Right ventricle myocardium superior (tissue), 1 donor: ENCODE measurements at regions not wholly inside any gene's neighbourhood (a gene's known extent, or its start where the extent isn't known, plus 50 kb on each side); places are given as distances from the start of the nearest gene placed in this dataset.

Experiments
- ATAC-seq: fragments of 200-7000 bp; cut with Tn5 transposase; one replicate; pipeline ENCODE4 v1.9.1; 2020; ENCODE audit warnings: mild to moderate bottlenecking; ENCODE audit not compliant: poor library complexity
- DNase-seq: peaks from one replicate; pipeline ENCODE4 v3.0.0-alpha.2; 2020
- intact Hi-C: fragments of 100-400 bp; cut with DNase I; formaldehyde crosslinking; loops from one replicate; pipeline ENCODE4 v1.11.2; 2022
- donor health status: DM: no; HTN: yes; CAD: no; lungs with severe emphysema.

DNA sequence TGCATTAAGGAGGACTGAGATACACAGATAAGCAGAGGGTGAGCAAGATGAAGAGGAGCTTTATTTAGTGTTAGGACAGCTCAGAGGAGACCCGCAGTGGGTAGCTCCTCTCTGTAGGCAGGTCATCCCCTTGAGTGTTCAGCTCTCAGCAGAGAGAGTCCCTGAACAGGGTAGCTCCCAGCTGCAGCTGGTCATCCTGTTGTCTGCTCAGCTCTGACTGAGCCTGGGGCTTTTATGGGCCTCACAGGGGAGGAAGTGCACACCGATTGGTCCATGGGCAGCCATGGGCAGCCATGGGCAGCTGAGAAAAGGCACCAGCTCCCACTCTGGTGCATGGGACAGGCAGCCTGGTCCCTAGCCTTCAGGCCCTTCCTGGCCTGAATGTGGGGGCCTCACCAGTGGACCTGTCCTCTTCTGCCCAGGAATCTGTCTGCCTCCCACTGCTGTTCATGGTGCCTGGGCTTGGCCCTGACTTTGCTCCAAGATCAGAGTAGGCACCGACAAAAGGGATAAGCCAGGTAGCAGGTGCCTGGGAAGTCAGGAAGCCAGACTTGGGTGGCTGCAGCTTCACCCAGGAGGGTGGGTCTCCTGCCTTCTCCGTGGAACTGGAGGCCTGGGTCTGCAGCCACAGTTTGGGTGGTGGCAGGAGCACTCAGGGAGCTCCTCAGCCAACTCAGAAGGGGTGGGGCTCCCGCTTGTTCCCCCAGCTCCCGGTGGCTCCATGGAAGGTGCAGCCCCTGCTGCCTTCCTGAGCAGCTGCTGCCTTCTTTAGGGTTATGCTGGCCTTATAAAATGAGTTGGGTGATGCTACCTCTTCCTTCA, 54.7 kb downstream of the MYEOV start:
- no peak for DNase-seq
- intact Hi-C loops, result no loop called here
- no peak for ATAC-seq

DNA sequence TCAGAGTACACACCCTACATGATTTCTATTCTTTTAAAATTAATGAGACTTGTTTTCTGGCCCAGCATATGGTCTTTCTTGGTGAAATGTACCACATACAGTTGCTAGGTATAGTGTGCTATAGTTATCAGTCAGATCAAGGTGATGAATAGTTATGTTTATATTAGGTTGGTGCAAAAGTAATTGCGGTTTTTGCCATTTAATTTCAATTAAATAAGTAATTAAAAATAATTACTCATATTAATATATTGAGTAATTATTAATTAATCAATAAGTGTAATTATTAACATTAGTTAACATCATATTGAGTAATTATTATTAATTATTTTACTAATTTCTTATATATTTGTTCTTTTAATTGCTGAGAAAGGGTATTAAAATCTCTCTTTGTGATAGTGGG, 56.1 kb downstream of the MYEOV start:
- intact Hi-C loops, result no loop called here
- DNase-seq, result no peak
- no peak for ATAC-seq

DNA sequence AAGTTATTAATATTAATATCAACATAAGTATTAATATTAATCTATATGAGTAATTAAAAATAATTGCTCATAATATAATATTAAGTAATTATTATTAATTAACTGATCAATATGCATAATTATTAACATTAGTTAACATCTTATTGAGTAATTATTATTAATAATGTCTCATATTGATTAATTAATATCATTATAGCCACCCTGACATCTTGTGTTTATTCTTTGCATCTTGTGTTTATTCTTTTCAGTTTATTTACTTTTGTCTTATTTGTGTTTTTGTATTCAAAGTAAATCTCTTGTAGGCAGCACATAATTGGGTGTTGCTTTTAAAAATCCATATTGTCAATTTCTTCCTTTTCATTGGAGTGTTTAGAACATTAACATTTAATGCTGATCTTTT, 56.6 kb downstream of the MYEOV start:
- ATAC-seq (no peak), DNase-seq (no peak)
- intact Hi-C loops, result no loop called here

DNA sequence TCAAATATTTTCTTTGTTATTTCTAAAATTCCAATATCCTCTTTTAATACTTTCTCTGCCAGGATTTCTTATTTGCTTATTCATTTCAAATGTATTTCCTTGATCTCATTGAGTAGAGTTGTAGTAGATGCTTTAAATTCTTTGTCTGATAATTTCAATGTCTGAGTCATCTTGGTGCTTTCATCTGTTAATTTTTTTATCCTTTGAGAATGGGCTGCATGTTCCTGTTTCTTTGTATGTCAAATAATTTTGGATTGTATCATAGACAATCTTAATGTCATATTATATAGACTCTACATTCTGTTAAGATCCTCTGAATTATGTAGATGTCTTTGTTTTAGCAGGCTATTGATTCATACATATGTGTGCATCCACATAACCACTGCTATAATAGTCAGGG, 57.5 kb downstream of the MYEOV start:
- ATAC-seq, result no peak
- intact Hi-C loops, result no loop called here

DNA sequence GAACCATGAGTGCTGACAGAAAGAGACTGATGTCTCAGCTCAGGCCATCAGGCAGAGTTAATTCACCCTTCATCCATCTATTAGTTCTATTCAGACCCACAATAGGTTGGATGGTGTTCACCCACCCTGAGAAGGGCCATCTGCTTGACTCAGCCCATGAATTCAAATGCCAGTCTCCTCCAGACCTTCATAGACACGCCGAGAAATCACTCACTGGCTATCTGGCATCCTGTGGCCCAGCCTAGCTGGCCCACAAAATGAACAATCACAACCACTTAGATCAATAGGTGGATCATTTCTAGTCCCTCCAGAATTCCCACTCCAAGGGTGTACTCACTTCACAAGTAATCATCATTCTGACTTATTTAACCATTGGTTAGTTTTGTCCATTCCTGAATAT, 58.2 kb downstream of the MYEOV start:
- no peak for ATAC-seq
- intact Hi-C loops, result no loop called here
- DNase-seq, result no peak

More for the DNA sequence above, 57.5 kb downstream of the MYEOV start:
- no peak for DNase-seq

DNA sequence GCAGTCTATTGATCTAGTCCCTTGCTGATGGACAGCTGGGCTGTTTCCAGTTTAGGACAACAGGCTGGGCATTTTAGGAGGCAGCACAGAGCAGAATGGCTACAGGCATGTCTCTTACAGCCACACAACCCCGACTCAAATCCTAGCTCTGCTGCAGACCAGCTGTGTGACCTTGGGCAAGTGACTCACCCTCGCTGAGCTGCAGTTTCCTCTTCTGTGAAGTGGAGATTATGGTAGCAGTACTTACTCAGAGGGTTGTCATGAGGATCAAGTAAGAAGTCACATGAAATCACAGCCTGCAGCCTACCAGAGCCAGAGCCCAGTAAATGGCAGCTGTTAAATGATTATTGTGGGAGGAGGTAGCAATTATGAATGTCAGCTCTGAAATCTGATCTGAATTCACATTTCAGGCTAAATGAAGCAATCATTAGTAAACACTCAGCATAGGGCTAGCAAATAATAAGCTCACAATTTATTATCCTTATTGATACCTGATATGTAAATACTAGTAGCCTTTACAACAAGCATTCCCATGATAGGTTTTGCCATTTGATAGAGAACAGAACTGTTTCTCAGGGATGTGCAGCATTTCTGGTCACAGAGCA, 58.9 kb downstream of the MYEOV start:
- intact Hi-C loops, result no loop called here
- ATAC-seq (no peak), DNase-seq (no peak)

DNA sequence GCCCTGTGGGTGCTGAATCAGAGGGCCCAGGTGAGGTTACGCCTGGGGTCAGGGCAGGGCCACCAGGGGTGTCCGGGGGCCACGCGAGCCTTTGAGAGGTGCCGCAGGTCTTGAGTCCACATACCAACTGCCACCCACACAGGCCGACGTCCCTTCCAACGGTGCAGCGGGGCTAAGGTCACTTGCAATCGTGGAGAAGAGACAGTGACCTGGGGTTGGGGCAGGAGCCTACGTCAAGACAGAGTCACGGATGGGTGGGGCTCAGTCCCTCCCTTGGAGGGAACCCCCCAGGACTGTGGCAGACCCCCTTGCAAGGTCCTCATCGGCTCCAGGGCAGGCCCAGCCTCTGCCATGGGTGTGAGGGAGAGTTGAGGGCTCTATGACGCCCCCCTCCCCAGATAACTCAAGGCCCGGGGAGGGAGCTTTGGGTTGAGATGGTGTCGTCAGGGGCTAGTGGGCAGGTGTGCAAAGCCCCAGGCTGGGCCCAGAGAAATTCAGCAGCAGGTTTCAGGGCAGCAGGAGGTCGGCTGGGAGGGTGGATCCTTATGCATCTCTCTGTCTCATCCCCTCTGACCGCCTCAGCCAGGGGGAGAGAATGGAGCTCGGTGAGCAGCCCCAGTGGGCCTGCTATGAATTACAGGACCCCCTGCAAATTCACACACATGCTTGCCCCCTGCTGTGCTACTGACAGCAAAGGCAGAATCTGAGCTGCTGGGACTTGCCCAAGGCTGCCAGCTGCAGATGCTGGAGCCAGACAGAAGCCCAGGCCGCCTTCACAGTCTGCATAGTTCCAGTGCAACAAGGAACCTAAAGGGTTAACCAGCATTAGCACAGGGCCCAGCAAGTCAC, 60.0 kb downstream of the MYEOV start:
- intact Hi-C loops, result no loop called here
- DNase-seq (no peak), ATAC-seq (no peak)

DNA sequence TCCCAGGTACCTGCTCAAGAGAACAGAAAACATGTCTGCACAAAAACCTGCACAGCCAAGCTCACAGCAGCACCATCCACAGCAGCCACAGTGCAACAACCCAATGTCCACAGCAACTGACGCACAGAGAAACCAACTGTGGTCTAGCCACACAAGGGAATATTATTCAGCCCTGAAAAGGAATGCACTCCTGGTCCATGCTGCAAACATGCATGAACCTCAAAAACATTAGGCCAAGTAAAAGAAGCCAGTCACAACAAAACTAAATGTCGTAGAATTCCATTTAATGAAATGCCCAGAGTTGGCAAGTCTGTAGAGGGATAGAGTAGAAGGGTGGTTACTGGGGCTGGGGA, 60.6 kb downstream of the MYEOV start:
- DNase-seq (no peak), ATAC-seq (no peak)
- intact Hi-C loops, result no loop called here

DNA sequence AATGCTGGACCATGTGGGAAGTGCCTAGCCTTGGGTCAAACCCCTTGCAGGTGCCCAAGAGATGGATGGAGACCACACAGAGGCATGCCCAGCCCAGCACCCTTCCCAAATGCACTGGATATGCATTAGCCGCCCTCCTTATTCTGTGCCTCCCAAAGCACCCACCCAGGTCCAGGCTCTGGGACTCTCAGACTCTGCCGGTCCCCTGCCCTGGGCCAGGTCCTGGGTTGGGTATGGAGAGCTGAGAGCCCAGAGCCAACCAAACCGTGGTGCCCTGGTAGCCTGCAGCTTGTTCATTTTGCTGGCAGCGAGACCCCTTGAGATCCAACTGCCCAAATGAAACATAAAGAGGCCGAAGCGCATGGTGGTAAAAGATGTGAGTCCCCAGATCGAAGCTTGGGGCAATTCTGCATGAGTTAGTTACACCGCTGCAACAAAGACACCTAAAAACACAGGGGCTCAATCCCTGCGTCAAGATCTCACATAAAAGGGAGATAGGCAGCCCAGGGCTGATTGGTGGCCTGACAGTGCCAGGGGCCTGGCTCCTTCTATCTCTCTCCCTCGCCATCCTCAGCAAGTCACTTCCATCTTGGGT, 61.5 kb downstream of the MYEOV start:
- intact Hi-C loops, result no loop called here
- DNase-seq (no peak), ATAC-seq (no peak)

DNA sequence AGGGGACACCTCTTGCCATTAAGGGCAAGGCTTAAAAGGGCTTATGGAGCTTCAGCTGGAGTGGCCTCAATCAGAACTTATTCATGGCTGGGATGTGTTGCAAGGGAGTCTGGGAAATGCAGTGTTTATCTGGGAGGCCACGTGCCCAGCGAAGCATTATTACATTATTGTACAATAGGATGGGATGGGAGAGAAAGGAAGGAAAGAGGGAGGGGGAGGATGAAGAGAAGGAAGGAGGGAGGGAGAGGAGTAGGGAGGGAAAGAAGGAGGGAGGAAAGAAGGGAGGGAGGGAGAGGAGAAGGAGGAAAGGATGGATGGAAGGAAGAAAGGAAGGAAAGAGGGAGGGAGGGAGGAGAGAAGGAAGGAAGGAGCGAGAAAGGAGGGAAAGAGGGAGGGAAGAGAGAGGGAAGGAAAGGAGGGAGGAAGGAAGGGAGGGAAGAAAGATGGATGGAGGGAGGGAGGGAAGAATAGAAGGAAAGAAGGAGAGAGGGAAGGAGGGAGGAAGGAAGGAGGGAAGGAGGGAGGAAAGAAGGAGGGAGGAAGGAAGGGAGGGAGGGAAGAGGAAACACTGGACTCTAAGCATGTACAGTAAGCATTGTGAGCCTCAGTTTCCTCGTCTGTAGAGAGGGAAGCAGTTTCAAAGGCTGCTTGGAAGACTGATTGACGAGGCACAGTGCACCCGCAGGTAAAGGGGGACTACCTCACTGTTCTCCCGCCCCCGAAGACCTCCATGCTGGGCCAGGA, 62.2 kb downstream of the MYEOV start:
- intact Hi-C loops, result no loop called here
- ATAC-seq, result no peak
- DNase-seq, result no peak

DNA sequence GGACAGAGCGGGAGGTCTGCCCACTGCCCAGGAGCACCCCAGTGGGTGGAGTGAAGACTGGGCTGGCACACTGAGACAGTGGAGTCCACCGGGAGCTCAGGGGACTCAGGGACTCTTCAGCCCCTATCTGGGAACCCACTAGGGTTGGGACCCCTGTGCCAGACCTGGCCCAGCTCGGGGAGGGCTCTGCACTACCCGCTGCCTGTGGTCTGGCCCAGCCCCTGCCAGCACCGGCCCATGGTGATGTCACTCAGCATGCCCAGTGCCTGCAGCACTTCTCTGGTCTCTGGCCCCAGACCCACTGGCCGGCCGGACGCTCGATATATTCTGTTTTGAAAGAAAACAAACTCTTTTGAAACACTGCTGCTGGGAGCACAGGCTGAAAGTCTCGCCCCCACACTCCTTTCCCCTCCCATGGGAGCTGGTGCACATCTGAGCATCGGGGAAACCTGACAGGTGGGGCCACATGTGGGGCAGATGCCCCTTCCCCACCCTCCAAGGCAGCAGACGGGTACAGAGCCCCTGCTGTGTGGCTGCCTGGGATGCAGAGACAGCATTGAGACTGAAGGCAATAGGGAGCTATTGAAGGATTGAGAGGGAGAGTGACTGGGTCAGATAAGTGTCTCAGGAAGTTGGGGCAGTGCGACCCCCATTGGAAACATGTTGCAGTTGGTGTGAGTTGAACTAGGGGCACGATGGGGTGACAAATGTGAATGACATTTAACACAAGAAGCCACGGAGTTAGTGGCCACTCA, 62.9 kb downstream of the MYEOV start:
- intact Hi-C loops, result no loop called here
- ATAC-seq, result no peak
- DNase-seq, result no peak

DNA sequence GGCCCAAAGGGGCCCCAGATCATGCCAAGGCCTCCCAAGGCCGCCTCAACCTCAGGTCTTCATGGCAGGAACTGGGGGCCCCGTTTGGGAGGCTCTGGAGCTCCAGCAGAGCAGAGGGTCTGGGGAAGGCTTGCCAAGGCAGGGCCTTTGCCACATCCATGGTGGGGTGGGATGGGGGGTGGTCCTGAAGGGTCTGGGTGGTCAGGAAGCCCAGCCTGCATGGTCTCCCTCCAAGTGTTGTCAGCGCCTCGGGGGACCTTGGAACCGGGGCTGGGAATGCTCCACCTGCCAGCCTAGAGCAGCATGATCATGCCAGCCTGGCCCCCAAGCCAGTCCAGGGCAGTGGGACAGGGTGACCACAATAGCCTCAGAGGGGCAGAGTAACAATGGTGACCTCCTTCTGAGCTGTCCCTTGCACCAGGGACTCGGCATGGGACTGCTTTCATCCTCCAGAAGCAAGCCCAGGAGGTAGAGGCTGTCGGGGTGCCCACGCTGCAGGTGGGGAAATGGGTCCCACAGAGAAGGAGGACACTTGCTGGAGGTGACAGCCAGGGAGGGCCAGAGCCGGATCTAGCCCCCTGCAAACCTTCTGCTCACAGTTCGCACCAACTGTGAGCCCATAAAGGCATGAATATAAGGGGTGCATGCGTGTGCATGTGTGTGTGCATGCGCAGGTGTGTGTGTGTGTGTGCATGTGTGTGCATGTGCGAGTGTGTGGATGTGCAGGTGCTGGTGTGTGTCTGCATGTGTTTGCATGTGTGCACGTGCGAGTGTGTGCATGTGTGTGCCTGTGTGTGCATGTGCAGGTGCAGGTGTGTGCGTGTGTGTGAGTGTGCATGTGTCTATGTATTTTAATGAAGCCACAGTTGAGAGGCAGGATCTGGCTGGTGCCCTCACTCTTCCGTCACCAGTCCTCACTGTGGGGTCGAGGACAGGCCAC, 63.8 kb downstream of the MYEOV start:
- DNase-seq, result no peak
- ATAC-seq, result no peak
- intact Hi-C loops, result no loop called here

DNA sequence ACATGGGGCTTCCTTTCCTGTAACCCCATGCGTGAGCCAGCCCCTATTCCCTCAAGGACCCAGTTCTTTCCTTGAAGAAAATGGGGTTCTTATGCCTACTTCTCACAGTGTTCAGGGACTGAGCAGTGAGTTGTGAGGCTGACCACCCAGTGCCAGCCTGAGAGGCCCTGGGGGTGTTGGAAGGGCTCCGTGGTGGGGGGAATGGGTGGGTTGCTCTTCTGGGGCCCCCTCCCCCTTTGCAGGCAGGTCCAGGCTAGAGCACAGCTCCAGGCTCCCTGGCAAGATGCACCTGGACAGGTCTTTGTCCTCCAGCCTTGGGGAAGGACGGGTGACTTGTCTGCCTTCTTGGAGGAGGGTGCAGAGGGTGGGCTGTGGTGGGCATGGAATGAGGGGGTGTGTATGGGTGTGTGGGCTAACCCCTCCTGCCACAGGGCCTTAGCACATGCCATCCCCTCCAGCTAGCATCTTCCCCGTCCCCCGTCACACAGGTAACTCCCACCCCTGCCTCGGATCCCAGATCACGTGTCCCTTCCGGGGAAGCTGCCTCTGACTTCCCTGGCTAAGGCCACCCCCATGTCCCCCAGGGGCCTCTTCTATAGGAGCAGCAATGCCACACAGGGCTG, 64.6 kb downstream of the MYEOV start:
- ATAC-seq (no peak), DNase-seq (no peak)
- intact Hi-C loops, result no loop called here

DNA sequence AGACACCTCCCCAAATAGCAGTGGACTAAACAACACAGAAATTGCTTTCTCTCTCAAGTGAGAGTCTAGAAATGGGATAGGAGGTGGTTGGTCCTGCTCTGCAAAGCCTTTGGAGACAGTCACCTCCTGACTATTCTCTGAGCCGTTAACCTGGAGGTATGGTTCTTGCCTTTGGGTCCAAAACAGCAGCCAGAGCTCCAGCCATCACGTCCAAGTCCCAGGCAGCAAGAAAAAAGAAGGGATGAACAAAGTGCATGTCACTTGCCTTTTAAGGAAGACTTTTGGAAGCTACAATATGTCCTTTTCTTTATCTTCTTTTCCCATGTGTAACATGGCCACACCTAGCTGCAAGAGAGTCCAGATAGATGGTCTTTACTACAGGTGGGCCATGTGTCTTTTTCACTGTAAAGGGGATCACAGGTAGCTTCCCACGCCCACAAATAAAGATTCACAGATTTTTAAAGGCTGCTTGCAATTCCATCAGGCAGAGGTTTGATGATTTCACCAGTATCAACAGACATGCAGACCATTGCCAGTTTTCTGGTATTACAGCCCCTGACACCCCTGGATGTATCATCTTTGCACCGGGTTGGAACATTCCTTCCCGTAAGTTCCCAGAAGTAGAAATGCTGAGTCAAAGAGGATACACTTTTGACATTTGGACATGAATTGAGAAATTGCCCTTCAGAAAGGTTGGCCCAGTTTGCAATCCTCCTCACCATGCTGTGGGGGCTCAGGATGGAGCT, 66.0 kb downstream of the MYEOV start:
- ATAC-seq (no peak), DNase-seq (no peak)
- intact Hi-C loops, result no loop called here

DNA sequence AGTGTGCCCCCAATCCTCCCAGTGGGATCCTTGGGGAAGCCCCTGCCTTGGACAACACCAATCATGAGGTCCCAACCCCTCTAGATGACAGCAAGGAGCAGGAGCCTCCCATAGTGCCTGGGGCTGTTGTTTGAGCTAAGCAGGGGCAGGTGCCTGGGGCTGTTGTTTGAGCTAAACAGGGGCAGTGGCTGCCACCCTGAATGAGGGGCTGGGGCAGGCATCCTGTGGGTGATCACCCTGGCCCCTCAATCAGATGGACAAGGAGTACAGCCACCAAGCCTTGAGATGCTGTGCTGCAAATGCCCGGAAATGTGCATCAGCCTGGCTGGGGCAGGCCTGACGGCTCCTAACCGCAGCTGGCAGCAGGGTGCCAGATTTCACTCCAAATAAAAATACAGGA, 66.7 kb downstream of the MYEOV start:
- intact Hi-C loops, result no loop called here
- ATAC-seq (no peak), DNase-seq (no peak)

DNA sequence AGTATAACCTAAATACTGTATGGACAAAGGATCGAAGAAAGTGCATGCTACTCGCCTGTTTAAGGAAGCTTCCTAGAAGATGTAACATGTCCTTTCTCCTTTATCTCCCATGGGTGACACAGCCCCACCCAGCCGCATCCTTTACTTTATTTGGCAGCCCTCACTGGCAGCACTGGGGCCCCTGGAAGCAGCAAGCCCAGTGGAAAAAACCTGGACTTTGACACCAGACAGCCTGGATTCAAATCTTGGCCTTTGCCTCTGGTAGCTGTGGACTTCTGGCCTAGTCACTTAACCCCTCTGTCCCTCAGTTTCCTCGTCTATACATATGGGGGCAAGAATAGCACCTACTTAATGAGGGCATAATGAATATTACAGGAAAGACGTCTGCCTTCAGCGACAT, 67.1 kb downstream of the MYEOV start:
- DNase-seq (no peak), ATAC-seq (no peak)
- intact Hi-C loops, result no loop called here
